Testis (tissue), 2 donors: ENCODE measurements at regions not wholly inside any gene's neighbourhood (a gene's known extent, or its start where the extent isn't known, plus 50 kb on each side); places are given as distances from the start of the nearest gene placed in this dataset.
A peak's percentile ranks its signal among the peaks of the same experiment; 100 is the strongest.

ENCODE experiments used
- POLR2A ChIP-seq: fragments of 450-650 bp; IDR thresholded peaks from one replicate; pipeline ENCODE4 v1.6.1; 2017; ENCODE audit warnings: antibody characterized with exemption, mild to moderate bottlenecking, moderate library complexity
- TF ChIP-seq, protein P1 (sequence below), 3 experiments: fragments of 450-650 bp in 2 of 3; fragments of 200-600 bp in 1 of 3; sonication (generic) in 1 of 3; IDR thresholded peaks; one replicate each; pipeline ENCODE4 v1.5.1; 2016 to 2019; ENCODE audit warnings: antibody characterized with exemption in 3 of 3, mild to moderate bottlenecking in 2 of 3, moderate library complexity in 1 of 3

DNA sequence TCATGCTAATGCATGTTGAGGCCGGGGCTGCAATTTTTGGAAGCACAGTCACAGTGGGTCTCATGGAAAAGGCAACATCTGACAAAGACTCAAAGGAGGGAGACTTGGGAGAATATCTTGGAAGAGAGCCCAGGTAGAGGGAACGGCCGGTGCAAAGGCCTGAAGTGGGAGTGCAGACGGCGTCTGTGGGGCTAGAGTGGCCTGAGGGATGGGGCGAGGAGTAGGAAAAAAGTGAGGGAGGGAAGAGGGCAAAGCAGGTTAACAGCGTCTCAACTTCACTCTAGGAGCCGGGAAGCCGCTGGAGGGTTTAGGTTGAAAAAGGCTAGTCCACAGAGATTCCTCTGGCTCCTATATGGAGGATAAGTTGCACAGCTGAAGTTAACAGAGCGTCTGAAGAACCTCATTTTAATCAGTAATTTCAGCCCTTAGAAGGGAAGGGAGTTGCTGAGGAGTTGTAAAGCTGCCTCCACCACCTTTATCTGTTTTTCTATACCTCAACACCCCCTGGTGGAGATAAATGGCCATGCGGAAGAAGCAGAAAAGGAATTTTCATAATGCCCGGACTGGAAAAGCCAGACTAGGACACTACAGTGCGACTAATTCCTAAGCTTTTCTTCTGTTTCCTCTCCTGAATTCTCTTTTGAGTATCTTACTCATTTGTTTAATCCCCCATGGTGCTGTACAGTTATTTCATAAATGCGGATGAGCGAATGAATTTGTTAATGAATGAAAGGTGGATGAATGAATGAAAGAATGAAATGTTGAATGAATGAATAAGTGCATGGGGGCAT is 78.7 kb upstream of the ZNF281 start:
- TF ChIP-seq, protein P1, sequence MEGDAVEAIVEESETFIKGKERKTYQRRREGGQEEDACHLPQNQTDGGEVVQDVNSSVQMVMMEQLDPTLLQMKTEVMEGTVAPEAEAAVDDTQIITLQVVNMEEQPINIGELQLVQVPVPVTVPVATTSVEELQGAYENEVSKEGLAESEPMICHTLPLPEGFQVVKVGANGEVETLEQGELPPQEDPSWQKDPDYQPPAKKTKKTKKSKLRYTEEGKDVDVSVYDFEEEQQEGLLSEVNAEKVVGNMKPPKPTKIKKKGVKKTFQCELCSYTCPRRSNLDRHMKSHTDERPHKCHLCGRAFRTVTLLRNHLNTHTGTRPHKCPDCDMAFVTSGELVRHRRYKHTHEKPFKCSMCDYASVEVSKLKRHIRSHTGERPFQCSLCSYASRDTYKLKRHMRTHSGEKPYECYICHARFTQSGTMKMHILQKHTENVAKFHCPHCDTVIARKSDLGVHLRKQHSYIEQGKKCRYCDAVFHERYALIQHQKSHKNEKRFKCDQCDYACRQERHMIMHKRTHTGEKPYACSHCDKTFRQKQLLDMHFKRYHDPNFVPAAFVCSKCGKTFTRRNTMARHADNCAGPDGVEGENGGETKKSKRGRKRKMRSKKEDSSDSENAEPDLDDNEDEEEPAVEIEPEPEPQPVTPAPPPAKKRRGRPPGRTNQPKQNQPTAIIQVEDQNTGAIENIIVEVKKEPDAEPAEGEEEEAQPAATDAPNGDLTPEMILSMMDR (IDR thresholded peaks at IDR 0.05): peak; percentile 74 to 81 (median 76)
- no peak for TF ChIP-seq POLR2A
